ENCODE measurements at regions not wholly inside any gene's neighbourhood (a gene's known extent, or its start where the extent isn't known, plus 50 kb on each side); places are given as distances from the start of the nearest gene placed in this dataset.
"Not testable (repeated sequence)": the region's sequence is repeated elsewhere in the genome, so short reads cannot be mapped to it uniquely, and the experiment has no call there.

DNA sequence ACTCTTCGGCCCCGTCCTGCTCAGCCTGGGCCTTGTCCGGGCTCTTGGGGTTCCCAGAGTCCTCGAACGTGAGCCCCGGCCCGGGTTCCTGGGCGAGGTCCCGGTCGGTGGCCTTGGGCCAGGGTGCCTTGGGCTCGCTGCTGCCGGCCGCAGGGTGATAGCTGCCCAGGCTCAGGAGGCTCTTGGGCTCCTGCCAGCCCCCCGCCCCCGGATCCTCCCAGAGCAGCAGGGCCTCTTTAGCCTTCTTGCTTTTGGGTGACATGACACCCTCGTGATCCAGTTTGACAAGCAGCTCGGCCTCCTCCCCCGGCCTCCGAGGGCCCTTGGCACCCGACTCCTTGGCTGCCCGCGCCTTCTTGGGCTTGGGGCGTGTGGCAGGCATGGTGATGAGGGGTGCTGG, 425.7 kb upstream of the ZNF722 start:
- peak in 1 of 2 donors; percentile 53 for DNase-seq (ENCODE audit: low spot score in 2 of 2)
- H3K27ac ChIP-seq; H3K27me3 ChIP-seq; H3K4me1 ChIP-seq; H3K36me3 ChIP-seq; intact Hi-C loops (cut with DNase I); H3K4me3 ChIP-seq: not testable (repeated sequence)
- H3K9me3 ChIP-seq, result peaks cover 0 to 13% of the 10 kb centered on the region in 2 donors

DNA sequence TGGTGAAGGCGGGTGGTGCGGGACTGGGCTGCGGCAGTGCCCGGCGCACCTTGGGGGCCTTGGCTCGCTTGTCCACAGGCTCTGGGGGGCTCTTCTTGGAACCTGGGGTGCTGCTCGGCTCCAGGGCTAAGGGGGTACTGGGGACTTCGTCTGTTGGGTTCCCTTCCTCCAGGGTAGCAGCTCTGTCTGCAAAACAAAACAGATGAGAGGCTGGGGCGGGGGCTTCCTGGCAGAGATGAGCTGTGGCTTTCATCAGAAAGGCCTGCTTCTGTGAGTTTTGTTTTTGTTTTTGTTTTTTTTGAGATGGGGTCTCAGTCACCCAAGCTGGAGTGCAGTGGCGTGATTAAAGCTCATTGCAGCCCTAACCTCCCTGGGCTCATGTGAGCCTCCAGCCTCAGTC, 425.2 kb upstream of the ZNF722 start:
- DNase-seq (ENCODE audit: low spot score in 2 of 2), result peak in 1 of 2 donors; percentile 46
- intact Hi-C loops (cut with DNase I); H3K27ac ChIP-seq; H3K36me3 ChIP-seq; H3K4me1 ChIP-seq; H3K4me3 ChIP-seq; H3K27me3 ChIP-seq: not testable (repeated sequence)
- peaks cover 0 to 14% of the 10 kb centered on the region in 2 donors for H3K9me3 ChIP-seq

DNA sequence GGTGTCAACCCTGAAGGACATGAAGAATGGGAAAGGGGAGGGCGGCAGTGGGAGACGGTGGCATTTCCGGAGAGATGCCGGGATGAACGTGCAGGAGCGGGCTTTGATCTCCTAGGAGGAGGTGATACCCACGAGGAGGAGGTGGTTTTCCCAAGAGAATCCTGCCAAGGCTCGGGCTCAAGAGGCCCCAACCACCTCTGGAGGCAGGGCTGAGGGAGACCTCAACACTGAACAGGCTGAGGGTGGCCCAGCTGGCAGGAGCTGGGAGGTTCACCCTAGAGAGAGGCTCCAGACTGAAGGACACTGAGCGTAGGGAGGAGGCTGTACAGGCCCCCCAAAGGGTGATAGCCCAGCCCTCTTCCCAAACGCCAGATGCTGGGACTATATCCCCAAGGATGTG, 422.2 kb upstream of the ZNF722 start:
- H3K27me3 ChIP-seq; H3K4me3 ChIP-seq; intact Hi-C loops (cut with DNase I); H3K36me3 ChIP-seq; H3K27ac ChIP-seq; H3K4me1 ChIP-seq: not testable (repeated sequence)
- DNase-seq (ENCODE audit: low spot score in 2 of 2), result peak in 1 of 2 donors; percentile 61
- H3K9me3 ChIP-seq, result peaks cover 0 to 19% of the 10 kb centered on the region in 2 donors

DNA sequence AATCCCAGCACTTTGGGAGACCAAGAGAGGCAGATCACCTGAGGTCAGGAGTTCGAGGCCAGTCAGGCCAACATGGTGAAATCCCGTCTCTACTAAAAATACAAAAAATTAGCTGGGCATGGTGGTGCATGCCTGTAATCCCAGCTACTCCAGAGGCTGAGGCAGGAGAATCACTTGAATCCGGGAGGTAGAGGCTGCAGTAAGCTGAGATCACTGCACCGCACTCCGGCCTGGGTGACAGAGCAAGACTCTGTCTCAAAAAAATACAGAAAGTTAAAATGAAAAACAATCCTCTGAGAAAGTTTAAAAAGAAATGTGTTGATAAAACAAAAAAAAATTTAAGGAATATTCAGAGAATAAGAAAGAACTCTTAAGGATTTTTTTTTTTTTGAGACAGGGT, 421.6 kb upstream of the ZNF722 start:
- H3K27me3 ChIP-seq; H3K4me3 ChIP-seq; H3K36me3 ChIP-seq; H3K27ac ChIP-seq; DNase-seq (ENCODE audit: low spot score in 2 of 2); intact Hi-C loops (cut with DNase I); H3K4me1 ChIP-seq: not testable (repeated sequence)
- peaks cover 0 to 19% of the 10 kb centered on the region in 2 donors for H3K9me3 ChIP-seq

DNA sequence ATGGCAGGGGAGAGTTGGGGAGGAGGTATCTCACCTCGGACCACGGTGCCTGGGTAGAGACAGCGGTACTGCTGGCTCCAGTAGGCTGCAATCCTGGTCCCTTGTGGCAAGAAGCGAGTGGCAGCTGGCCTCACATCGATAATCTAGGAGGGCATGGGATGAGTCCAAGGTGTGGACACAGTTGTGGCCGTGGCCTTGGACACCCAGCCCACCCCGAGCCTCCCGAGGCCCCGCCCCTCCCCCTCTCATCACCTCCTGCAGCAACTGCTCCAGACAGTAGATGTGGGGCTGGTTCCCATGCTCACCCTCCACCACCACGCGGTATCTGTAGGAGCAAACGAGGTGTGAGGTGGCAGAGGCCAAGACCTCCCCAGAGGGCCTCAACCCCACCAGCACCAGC, 418.6 kb upstream of the ZNF722 start:
- intact Hi-C loops (cut with DNase I); H3K27ac ChIP-seq; H3K36me3 ChIP-seq; H3K27me3 ChIP-seq; H3K4me3 ChIP-seq; H3K4me1 ChIP-seq: not testable (repeated sequence)
- H3K9me3 ChIP-seq, result peaks cover 0 to 19% of the 10 kb centered on the region in 2 donors
- peak in 1 of 2 donors; percentile 58 for DNase-seq (ENCODE audit: low spot score in 2 of 2)

DNA sequence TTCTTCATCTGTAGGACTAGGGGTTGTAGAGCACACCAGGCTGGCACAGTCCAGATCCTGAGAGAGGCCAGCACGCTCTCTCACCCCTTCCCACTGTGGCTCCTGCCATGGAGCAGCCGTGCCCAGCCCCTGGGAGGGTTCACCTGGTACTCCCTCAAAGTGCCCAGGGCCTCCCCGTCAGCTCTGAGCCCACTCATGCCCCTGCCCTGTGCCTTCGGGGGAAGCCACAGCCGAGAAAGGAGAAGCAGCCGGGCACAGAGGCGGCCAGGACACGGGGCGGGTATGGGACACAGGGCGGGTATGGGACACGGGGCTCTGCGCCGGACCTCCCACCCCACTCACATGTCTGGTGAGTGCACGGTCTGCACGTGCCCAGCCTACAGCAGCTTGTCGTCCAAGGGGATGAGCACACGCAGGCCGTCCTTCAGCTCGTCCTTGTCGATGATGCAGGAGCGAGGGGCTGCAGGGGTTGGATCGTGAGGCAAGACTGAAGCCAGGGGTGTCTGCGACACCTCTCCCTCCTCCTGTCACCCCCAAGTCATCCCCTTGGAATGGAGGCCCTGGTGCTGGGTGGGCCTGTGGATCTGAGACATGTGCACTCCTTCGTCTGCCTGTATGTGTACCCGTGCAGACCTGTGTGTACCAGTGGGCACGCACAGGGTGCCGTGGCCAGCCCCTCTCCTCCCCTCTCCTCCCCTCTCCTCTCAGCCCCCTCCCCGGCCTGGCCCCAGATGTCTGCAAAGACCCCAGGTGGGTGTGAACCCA, 417.9 kb upstream of the ZNF722 start:
- H3K4me3 ChIP-seq; intact Hi-C loops (cut with DNase I): not testable (repeated sequence)
- DNase-seq (ENCODE audit: low spot score in 2 of 2), result peak in 1 of 2 donors; percentile 60

DNA sequence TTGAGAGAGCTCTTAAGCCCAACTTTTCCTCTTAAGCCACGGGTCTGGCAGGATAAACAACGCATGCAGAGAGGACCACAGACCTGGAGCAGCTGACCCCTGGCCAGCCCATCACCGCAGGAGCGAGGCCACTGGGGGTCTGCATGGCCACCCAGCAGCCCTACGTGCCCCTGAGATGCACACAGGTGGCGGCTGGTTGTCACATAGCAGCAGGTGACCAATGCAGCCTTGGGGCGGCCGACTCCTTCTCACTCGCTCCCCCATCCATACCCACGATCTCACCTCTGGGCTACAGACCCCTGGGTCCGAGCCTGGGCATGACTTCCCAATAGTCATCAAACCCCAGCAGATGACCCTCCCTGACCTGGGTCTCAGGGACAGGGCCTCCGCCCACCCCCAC, 415.9 kb upstream of the ZNF722 start:
- H3K27ac ChIP-seq; DNase-seq (ENCODE audit: low spot score in 2 of 2); H3K27me3 ChIP-seq; H3K4me1 ChIP-seq; H3K36me3 ChIP-seq; H3K4me3 ChIP-seq; intact Hi-C loops (cut with DNase I): not testable (repeated sequence)
- H3K9me3 ChIP-seq, result peaks cover 0 to 14% of the 10 kb centered on the region in 2 donors

More for the DNA sequence above, 417.9 kb upstream of the ZNF722 start:
- H3K27ac ChIP-seq, H3K4me1 ChIP-seq, H3K27me3 ChIP-seq, H3K36me3 ChIP-seq: not testable (repeated sequence)
- H3K9me3 ChIP-seq, result peaks cover 0 to 19% of the 10 kb centered on the region in 2 donors

DNA sequence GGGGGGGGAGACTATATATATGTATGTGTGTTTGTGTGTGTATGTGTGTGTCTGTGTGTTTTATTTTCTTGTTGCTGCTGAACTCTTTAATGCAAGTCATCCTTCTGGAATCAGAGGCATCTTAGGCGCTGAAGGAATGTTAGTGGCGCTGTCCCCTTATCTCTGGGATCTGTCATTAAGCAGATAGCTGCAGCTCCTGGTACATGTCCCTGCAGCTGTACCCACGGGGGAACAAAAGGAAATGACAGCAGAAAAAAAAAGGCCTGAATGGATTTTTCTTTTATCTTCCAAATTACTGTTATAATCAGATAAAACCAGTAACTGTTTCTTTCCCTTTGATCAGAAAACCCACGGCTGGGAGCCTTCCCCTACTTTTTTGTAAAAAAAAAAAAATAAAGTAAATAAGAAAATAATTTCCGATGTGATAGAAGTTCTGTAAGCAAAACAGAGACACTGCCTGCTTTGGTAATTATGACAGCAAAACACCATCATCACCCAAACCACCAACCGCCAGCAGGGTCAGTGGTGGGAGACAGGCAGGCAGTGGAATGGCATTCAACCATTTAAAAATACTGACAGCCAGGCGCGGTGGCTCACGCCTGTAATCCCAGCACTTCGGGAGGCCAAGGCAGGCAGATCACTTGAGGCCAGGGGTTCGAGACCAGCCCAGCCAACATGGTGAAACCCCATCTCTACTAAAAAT, 411.3 kb upstream of the ZNF722 start:
- H3K36me3 ChIP-seq; H3K4me3 ChIP-seq; H3K27ac ChIP-seq; H3K27me3 ChIP-seq; DNase-seq (ENCODE audit: low spot score in 2 of 2); H3K4me1 ChIP-seq; H3K9me3 ChIP-seq; intact Hi-C loops (cut with DNase I): not testable (repeated sequence)

DNA sequence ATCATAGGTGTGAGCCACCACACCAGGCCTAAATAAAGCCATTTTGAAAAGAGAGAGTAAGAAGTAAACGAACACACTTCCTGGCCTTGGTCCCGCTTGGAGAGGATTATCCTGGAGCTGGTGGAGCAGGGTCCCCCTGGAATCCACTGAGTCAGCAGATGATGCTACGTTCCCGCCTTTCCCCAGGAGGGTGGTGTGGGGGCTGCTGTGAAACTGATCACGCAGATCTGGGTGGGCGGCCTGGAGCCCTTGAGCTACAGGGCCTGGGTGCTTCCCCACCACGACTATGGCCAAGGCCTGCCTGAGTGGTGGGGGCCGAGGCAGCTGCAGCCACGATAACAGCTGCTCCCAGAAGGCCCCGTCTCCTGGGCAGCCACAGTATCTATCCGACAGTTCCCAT, 407.4 kb upstream of the ZNF722 start:
- peak in 1 of 2 donors; percentile 58 for DNase-seq (ENCODE audit: low spot score in 2 of 2)
- intact Hi-C loops (cut with DNase I); H3K27me3 ChIP-seq: not testable (repeated sequence)

DNA sequence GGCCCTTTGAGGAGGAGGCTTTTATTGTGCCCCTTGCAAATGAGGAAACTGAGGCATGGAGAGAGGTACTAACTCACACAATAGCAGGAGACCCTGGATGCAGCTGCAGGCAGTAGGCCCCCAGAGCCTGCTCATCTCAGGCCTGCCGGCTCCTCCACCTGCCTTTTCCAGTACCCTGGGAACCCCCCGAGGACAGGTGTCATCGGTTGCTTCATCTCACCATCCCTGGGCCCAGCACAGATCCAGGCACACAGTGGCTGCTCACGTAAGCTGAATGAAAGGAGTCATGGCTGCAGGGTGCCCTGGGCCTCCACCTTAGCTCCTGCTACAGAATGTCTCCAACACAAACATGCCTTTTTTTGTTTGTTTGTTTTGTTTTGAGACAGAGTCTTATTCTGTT, 394.8 kb upstream of the ZNF722 start:
- H3K9me3 ChIP-seq; intact Hi-C loops (cut with DNase I); H3K4me3 ChIP-seq; H3K4me1 ChIP-seq; H3K27ac ChIP-seq; H3K36me3 ChIP-seq; H3K27me3 ChIP-seq; DNase-seq (ENCODE audit: low spot score in 2 of 2): not testable (repeated sequence)

More for the DNA sequence above, 407.4 kb upstream of the ZNF722 start:
- H3K4me3 ChIP-seq, H3K36me3 ChIP-seq, H3K27ac ChIP-seq, H3K4me1 ChIP-seq, H3K9me3 ChIP-seq: not testable (repeated sequence)

DNA sequence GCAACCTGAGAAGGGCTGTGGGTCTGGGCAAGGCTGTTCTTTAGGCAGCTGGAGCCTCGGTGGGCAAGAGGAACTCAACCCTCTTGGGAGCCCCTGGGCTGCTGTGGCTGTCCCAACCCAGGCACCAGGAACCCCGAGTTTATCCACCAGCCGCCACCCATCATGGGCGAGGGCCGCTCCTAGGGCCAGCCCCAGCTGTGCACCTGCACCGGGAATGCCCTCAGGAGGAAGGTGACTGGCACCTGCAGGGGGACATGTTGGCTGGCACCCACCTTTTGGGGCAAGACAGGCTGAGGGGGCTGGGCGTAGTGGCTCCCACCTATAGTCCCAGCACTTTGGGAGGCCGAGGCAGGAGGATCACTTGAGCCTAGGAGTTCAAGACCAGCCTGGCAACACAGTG, 393.8 kb upstream of the ZNF722 start:
- DNase-seq (ENCODE audit: low spot score in 2 of 2); H3K4me1 ChIP-seq; H3K36me3 ChIP-seq; H3K27ac ChIP-seq; H3K4me3 ChIP-seq; H3K9me3 ChIP-seq; intact Hi-C loops (cut with DNase I); H3K27me3 ChIP-seq: not testable (repeated sequence)

DNA sequence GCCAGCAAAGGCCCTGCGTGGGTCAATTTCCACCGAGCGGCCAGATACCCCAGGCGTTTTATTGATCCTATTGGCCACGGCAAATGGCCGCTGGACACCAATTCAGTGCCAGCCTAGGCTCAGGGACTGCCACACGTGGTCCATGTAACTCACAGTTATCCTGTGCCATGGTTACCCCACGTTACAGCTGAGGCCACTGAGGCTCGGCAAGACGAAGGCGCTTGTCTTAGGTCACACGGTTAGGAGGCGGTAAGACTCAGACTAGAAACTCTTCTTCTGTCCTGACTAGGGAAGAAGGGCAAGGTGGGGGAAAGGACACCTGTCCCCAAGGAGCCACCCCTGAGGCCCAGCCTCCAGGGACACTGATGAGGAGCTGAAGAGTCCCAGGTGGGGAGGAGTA, 381.1 kb upstream of the ZNF722 start:
- H3K4me3 ChIP-seq; H3K27me3 ChIP-seq; intact Hi-C loops (cut with DNase I); H3K4me1 ChIP-seq; H3K9me3 ChIP-seq; H3K27ac ChIP-seq; H3K36me3 ChIP-seq: not testable (repeated sequence)
- peak in 1 of 2 donors; percentile 57 for DNase-seq (ENCODE audit: low spot score in 2 of 2)

DNA sequence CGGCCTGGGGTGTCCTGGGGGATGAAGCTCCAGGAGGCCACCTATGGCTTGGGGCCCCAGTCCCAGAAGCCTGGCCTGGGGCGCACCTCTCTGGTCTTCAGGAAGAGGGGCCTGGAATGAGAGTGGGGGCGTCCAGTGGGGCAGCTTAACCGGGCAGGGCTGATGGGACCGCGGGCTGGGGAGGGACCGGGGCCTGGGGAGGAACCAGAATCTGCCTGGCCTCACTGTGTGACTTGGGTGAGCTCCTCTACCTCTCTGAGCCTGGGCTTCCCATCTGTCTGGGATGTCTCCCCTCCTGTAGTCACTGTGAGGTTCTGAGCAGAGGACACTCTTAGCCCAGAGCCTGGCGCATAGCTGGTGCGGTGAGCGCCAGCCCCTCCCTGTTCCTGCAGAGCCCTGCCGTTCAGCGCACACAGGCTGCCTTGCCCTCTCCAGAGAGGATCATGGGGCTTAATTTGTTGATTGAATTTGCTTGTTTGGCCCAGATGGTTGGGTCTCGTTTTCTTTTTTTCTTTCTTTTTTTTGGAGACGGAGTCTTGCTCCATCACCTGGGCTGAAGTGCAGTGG, 378.4 kb upstream of the ZNF722 start:
- H3K4me1 ChIP-seq; H3K27ac ChIP-seq; H3K4me3 ChIP-seq; intact Hi-C loops (cut with DNase I); DNase-seq (ENCODE audit: low spot score in 2 of 2); H3K9me3 ChIP-seq; H3K36me3 ChIP-seq; H3K27me3 ChIP-seq: not testable (repeated sequence)

Data from ascending aorta (tissue), 2 donors.